Keratinocyte (primary cell): ENCODE measurements at regions not wholly inside any gene's neighbourhood (a gene's known extent, or its start where the extent isn't known, plus 50 kb on each side); places are given as distances from the start of the nearest gene placed in this dataset.

Experiments used
- DNase-seq: peaks from one replicate; pipeline ENCODE4 v3.0.0-alpha.2; 2011; ENCODE audit warnings: low read depth, missing footprints, low spot score
- FAIRE-seq: peaks from 2 replicates; lab custom pipeline; 2011; peaks lifted over from hg19 to GRCh38; lab: Jason Lieb, UNC
- H2AFZ ChIP-seq: 2 replicates; pipeline ENCODE4 v1.6.0; 2012; ENCODE audit warnings: low read length, control low read depth, inconsistent platforms; ENCODE audit not compliant: control insufficient read depth
- H3K27ac ChIP-seq: 2 replicates; pipeline ENCODE4 v1.5.1; 2011; ENCODE audit warnings: low read length; ENCODE audit not compliant: control insufficient read depth, insufficient read depth
- H3K27me3 ChIP-seq: 3 replicates; pipeline ENCODE4 v1.6.0; 2011; ENCODE audit warnings: low read length; ENCODE audit not compliant: control insufficient read depth, insufficient read depth; ENCODE audit errors: extremely low read depth
- H3K36me3 ChIP-seq, 2 experiments: 2 replicates in 1 of 2; 3 replicates in 1 of 2; pipeline ENCODE4 v1.5.1; 2011; ENCODE audit warnings: low read length in 2 of 2, mild to moderate bottlenecking in 1 of 2; ENCODE audit not compliant: control insufficient read depth in 2 of 2, insufficient read depth in 2 of 2; ENCODE audit errors: extremely low read depth in 1 of 2
- H3K4me1 ChIP-seq: 3 replicates; pipeline ENCODE4 v1.5.1; 2011; ENCODE audit warnings: low read length; ENCODE audit not compliant: control insufficient read depth, insufficient read depth; ENCODE audit errors: extremely low read depth
- H3K4me2 ChIP-seq: 3 replicates; pipeline ENCODE4 v1.6.0; 2011; ENCODE audit warnings: low read depth, low read length; ENCODE audit not compliant: control insufficient read depth, insufficient read depth; ENCODE audit errors: extremely low read depth
- H3K4me3 ChIP-seq, 3 experiments: fragments of 200-600 bp in 1 of 3; sonication (generic) in 1 of 3; 2 replicates in 2 of 3; 3 replicates in 1 of 3; pipeline ENCODE4 v1.5.1; 2011 to 2016; ENCODE audit warnings: low read length in 3 of 3, mild to moderate bottlenecking in 3 of 3, control low read depth in 2 of 3, inconsistent platforms in 1 of 3, low read depth in 1 of 3, mixed read lengths in 1 of 3, mixed run types in 1 of 3, moderate library complexity in 1 of 3; ENCODE audit not compliant: control insufficient read depth in 2 of 3, insufficient read depth in 2 of 3; ENCODE audit errors: extremely low read depth in 1 of 3
- H3K79me2 ChIP-seq: 2 replicates; pipeline ENCODE4 v1.6.0; 2012; ENCODE audit warnings: low read length; ENCODE audit not compliant: control insufficient read depth, insufficient read depth
- H3K9ac ChIP-seq: 3 replicates; pipeline ENCODE4 v1.6.0; 2011; ENCODE audit warnings: low read length; ENCODE audit not compliant: control insufficient read depth, insufficient read depth; ENCODE audit errors: extremely low read depth
- H3K9me1 ChIP-seq: 3 replicates; pipeline ENCODE4 v1.6.0; 2011; ENCODE audit warnings: low read length; ENCODE audit not compliant: control insufficient read depth, insufficient read depth; ENCODE audit errors: extremely low read depth
- H3K9me3 ChIP-seq: 2 replicates; pipeline ENCODE4 v1.5.1; 2012; ENCODE audit warnings: low read depth, low read length; ENCODE audit not compliant: control insufficient read depth
- H4K20me1 ChIP-seq: 3 replicates; pipeline ENCODE4 v1.6.0; 2011; ENCODE audit warnings: low read length; ENCODE audit not compliant: control insufficient read depth, insufficient read depth; ENCODE audit errors: extremely low read depth
- CTCF ChIP-seq, 3 experiments: IDR thresholded peaks in 1 of 3; conservative IDR thresholded peaks in 1 of 3; optimal IDR thresholded peaks in 1 of 3; 2 replicates in 2 of 3; 3 replicates in 1 of 3; pipeline versions ENCODE3 to v1.5.1; 2011; ENCODE audit warnings: low read length in 3 of 3, mild to moderate bottlenecking in 3 of 3, moderate library complexity in 2 of 3, control low read depth in 1 of 3, inconsistent platforms in 1 of 3; ENCODE audit not compliant: insufficient read depth in 2 of 3; ENCODE audit errors: extremely low read depth in 1 of 3
- EZH2 ChIP-seq: IDR thresholded peaks from one replicate; pipeline ENCODE4 v1.6.1; 2012; ENCODE audit warnings: inconsistent platforms, mild to moderate bottlenecking, low read length, moderate library complexity
- dilution Hi-C: fragments of 300-500 bp; cut with MboI; formaldehyde crosslinking; loops from one replicate; pipeline ENCODE4 v1.7.0; 2020; ENCODE audit warnings: low sequenced_read_pairs; ENCODE audit not compliant: extremely low pct_ligation_motif_present

DNA sequence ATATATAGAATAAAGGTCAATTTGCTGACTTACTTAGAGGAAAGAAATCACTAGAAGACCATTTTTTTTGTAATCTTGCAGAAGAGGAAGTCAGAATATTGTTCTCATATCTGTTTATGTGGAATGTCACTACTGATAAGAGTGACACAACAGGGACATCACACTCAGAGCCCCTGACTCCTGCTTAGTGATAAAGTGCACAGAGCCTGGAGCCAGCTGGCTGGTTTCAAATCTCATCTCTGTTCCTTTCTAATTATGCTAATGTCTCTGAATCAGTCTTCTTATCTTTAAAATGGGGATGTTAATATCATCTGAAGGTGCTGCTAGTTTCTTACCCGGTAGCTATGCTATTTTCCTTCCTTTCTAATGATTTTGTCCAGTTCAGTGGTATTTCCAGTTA, 58.6 kb upstream of the LIFR start:
- no peak overlapping the region for H3K4me3 ChIP-seq
- DNase-seq (no peak), FAIRE-seq (no peak)
- H3K4me1 ChIP-seq, result no peaks in the 10 kb centered on the region
- dilution Hi-C loops, result no loop called here
- H3K9me1 ChIP-seq, result no peaks in the 10 kb centered on the region
- H3K27me3 ChIP-seq, result peaks cover 3% of the 10 kb centered on the region
- no peaks in the 10 kb centered on the region for H4K20me1 ChIP-seq
- no peak overlapping the region for H3K4me2 ChIP-seq
- no peak overlapping the region for H2AFZ ChIP-seq
- H3K9me3 ChIP-seq, result no peaks in the 10 kb centered on the region
- H3K79me2 ChIP-seq, result no peaks in the 10 kb centered on the region
- H3K36me3 ChIP-seq, result no peaks in the 10 kb centered on the region
- H3K27ac ChIP-seq, result no peak overlapping the region
- no peak overlapping the region for H3K9ac ChIP-seq
- TF ChIP-seq EZH2 (no peak), CTCF (optimal IDR thresholded peaks at IDR 0.05 in 1 of 3, IDR thresholded peaks at IDR 0.05 in 1 of 3, conservative IDR thresholded peaks at IDR 0.05 in 1 of 3; ENCODE audit: extremely low read depth in 1 of 3, insufficient read depth in 2 of 3, low read length in 3 of 3) (no peak)

- H3K4me1 ChIP-seq, result no peaks in the 10 kb centered on the region
- H3K27me3 ChIP-seq, result peaks cover 3% of the 10 kb centered on the region
- H3K9ac ChIP-seq, result no peak overlapping the region
- H3K79me2 ChIP-seq, result no peaks in the 10 kb centered on the region
- H2AFZ ChIP-seq, result no peak overlapping the region
- dilution Hi-C loops, result no loop called here
- no peak for DNase-seq
- no peaks in the 10 kb centered on the region for H3K9me1 ChIP-seq
- H3K9me3 ChIP-seq, result no peaks in the 10 kb centered on the region
- FAIRE-seq, result no peak
- no peak overlapping the region for H3K4me3 ChIP-seq
- H3K4me2 ChIP-seq, result no peak overlapping the region
- TF ChIP-seq EZH2 (no peak), CTCF (optimal IDR thresholded peaks at IDR 0.05 in 1 of 3, IDR thresholded peaks at IDR 0.05 in 1 of 3, conservative IDR thresholded peaks at IDR 0.05 in 1 of 3; ENCODE audit: extremely low read depth in 1 of 3, insufficient read depth in 2 of 3, low read length in 3 of 3) (no peak)
- H3K27ac ChIP-seq, result no peak overlapping the region
- no peaks in the 10 kb centered on the region for H3K36me3 ChIP-seq
- H4K20me1 ChIP-seq, result no peaks in the 10 kb centered on the region
Measured at GRCh38 chr5:38615981-38616451, 59.6 kb upstream of the LIFR start.
